Superior temporal gyrus (tissue), 1 donor: ENCODE measurements at regions not wholly inside any gene's neighbourhood (a gene's known extent, or its start where the extent isn't known, plus 50 kb on each side); places are given as distances from the start of the nearest gene placed in this dataset.
A peak's percentile ranks its signal among the peaks of the same experiment; 100 is the strongest.
"Not testable (repeated sequence)": the region's sequence is repeated elsewhere in the genome, so short reads cannot be mapped to it uniquely, and the experiment has no call there.

Experiments
- DNase-seq: peaks from one replicate; pipeline ENCODE4 v3.0.0-alpha.2; 2016; ENCODE audit errors: extremely low spot score

DNA sequence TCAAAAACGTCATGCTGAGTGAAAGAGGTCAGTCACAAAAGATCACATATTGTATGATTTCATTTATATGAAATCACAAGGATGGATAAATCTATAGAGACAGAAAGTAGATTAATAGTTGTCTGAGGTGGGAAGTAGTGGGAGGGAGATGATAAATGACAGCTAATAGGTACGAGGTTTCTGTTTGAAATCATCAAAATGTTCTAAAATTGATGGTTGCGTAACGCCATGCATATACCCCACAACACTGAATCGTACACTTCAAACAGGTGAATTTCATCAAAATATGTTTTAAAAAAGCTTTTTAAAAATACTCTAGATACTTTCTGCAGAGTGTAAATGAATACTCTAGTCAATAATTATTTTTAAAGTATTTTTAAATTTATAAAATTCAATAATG, 303.0 kb upstream of the STAC start:
- no peak for DNase-seq

DNA sequence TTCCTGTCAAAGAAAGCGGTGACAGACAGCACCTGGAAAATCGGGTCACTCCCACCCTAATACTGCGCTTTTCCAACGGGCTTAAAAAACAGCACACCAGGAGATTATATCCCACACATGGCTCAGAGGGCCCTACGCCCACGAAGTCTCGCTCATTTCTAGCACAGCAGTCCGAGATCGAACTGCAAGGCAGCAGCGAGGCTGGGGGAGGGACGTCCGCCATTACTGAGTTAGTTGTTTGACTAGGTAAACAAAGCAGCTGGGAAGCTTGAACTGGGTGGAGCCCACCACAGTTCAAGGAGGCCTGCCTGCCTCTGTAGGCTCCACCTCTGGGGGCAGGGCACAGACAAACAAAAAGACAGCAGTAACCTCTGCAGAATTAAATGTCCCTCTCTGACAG, 297.3 kb upstream of the STAC start:
- not testable (repeated sequence) for DNase-seq

DNA sequence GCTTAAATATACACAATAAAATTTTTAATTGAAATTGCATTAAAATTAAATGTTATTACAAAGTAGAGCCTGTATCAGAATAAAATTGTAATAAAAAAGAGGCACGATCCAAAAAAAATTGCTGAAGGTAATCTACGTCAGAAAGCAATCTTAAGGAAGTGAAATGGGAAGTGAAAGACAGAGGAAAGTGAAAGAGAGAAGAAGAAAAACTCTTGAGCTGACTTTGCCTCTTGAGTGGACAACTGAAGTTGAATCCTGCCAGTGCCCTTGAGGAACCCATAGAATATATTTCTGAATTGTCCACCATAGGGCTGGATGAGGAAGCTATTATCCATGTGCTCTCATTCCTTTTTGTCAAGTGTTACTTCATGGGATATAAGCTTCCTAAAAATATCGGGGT, 285.1 kb upstream of the STAC start:
- peak; percentile 16 for DNase-seq

DNA sequence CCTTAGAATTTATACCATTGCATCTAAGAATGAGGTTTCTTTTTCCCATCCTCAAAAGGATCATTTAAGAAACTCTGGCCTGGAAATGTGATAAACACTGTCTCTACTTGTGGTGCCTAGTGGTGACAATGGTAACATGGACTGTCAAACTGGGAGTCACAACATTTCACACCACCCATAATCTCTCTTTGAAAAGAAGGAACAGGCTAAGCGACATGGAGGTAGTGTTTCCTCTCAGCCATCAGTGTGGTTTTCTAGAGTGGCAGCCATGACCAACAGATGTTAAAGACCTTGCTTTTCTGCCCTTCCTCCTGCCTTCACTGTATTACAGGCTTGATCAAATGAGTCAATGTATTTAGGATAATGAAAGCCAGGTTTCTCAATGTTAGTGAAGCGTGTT, 283.1 kb upstream of the STAC start:
- no peak for DNase-seq

DNA sequence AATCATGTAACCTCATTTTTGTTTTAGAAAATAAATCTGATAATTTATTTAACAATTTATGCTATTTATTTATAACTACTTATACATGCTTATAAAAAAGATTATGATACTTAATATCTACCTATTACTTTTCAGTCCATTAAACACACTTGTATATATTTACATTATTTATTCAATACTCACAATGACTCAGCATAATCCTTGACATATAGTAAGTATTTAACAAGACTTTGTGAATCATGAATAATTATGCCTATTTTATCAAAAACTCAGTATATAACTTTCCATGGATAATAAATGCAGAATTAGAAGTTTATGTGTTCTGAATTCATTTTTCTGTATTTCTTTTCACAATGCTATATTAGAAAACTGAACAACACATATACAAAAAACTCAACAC, 266.0 kb upstream of the STAC start:
- no peak for DNase-seq

DNA sequence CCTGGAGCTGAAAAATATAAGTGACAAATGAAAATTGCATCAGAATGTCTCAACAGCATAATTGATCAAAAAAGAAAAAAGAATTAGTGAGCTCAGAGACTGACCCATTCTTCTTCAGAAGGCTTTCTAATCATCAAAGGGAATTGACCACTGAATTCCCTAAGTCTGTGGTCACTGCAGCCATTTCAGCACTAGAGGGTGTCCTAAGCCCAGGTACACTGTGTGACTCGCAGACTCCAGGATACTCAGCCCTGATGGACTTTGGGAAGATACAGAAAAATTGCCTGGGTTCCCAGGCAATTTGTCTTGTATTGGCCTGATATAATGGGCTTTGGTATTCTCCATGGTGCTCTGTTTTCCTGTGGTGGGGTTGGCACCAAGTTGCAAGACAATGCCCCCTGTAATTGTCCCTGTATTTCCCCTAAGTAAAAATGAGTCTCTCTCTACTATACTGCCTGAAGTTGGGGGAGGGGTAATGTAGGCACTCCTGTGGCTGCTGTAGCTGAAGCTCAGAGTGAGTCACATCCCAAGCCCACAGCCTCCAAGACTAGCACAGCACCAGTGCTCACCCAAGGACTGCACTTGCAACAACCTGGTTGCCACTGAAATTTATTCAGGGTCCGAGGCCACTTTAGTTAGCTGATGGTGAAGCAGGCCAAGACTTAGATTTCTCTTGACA, 256.0 kb upstream of the STAC start:
- no peak for DNase-seq

DNA sequence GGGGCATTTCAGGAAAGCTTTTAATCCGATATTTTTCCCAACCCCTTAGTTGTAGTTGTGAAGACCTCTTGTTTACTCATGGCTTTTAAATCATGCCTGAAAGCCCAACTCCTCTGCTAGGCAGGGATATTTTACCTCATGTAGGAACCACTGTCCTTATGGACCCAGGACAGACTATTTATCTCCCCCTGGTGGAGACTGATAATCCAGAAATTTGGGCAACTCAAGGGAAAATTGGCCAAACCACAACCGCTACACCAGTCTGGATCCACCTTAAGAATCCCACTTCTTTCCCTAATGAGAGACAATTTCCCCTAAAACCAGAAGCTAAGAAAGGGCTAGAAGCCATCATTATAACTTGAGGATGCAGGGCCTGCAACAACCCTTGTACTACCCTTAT, 248.1 kb upstream of the STAC start:
- DNase-seq = no peak

DNA sequence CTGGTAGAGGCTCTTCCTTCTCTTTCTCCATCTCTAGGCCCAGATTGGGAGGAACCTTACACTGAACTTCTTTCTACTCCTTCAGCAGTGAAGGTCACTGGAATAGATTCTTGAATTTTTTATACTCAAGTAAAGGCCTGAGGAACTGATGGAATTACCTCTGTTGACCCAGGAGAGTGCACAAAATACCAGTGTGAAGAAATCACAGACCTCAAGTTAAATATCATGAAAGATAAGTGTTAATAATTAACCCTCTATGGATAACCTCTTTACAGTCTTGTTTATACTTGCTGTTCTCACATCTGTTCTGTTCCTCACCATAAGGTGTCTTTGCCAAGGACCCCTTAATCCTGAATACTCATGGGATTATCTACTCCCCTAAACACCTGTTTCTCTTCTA, 244.4 kb upstream of the STAC start:
- no peak for DNase-seq

DNA sequence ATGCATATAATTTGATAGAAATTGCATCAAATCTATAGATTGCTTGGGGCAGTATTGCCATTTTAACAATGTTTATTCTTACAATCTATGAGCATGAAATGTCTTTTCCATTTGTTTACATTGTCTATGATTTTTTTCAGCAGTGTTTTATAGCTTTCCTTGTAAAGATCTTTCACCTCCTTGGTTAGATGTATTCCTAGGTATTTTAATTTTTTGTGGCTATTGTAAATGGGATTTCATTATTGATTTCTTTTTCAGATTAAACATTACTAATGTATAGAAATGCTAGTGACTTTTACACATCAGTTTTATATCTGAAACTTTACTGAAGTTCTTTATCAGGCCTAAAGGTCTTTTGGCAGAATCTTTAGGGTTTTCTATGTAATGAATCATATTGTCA, 237.6 kb upstream of the STAC start:
- no peak for DNase-seq

DNA sequence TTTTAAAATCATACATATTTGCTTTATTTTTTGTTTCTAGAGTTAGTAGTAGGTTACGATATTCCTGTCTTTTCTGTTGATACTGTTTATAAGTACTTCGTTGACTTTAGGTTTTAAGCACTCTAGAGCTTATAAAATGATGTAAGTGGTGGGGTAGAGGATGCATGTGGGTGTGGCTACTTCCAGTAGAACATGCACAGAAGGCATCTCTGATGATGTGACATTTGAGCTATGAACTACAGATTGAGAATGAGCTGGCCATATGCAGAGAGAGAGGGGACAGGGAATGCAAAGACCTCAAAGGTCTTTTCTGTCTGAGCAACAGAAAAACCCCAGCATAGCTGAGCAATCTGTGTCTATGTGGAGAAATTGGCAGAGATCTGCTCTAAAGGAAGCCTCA, 233.9 kb upstream of the STAC start:
- DNase-seq = no peak

DNA sequence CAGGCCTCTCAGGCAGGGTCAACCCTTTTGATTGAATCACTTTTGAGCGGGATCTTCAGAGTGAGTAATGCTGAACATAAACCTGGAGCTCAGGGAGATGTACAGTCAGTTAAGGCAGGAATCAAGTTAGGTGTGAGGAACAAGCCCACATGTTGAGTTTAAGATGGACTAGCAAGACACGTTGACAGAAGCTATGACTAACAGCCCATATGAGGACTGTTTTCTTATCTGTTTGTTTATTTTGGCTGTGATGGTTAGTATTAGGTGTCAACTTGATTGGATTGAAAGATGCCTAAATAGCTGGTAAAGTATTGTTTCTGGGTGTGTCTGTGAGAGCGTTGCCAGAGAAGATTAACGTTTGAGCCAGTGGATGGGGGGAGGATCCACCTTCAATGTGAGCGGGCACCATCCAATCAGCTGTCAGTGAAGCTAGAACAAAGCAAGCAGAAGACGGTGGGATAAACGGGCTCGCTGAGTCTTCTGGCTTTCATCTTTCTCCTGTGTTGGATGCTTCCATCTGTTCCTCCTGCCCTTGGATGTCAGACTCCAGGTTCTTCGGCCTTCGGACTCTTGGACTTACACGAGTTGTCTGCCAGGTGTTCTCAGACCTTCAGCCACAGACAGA, 232.3 kb upstream of the STAC start:
- DNase-seq = no peak

DNA sequence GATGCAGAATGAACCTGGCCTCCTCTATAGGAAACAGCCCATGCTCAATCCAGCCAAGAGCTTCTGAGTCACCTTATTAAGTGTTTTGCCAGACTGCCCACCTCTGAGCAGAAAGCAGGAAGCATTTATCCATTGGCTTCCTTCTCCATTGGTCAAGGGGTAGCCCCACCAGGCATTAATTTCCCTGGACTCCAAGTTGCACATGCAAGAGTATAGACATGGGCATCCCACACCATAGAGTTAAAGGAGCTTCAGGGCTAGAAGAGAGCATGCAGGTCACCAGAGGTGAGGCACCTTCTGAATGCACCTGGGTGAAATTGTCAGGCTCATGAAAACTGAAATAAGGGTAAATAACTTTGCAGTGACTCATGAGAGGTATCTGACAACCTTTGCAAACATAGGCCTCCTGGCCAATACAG, 230.8 kb upstream of the STAC start:
- no peak for DNase-seq

DNA sequence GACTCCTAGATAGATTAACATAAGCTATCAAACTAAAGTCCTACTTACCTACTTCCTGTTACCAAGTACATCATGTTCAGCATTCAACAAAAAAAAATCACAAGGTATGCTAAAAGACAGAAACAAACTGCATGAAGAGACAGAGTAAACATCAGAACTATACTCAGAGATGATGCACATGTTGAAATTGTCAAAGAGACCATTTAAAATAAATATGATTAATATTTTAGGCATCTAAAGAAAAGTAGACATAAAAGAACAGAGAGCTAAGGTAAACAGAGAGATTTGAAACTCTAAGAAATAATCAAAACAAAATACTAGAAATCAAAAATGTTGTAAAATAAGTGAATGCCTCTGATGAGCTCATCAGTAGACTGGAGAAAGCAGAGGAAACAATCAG, 224.8 kb upstream of the STAC start:
- no peak for DNase-seq

DNA sequence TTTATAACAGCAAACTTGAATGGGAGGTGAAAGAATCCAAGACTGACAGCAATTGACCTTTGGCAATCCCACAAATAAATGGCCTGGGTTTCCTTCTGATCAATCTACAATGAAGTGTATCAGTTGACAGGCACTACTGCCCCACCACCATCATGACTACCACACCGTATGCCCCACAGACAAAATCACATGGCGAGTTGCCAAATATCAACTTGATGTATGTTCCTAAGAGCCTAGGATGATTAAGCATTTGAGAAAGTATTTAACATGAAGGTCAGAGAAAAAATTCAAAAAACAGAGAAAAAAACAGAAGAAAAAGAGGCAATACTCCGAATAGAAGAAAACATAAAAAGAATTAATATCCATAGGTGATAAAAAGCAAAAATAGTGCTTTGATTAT, 215.9 kb upstream of the STAC start:
- DNase-seq = no peak

DNA sequence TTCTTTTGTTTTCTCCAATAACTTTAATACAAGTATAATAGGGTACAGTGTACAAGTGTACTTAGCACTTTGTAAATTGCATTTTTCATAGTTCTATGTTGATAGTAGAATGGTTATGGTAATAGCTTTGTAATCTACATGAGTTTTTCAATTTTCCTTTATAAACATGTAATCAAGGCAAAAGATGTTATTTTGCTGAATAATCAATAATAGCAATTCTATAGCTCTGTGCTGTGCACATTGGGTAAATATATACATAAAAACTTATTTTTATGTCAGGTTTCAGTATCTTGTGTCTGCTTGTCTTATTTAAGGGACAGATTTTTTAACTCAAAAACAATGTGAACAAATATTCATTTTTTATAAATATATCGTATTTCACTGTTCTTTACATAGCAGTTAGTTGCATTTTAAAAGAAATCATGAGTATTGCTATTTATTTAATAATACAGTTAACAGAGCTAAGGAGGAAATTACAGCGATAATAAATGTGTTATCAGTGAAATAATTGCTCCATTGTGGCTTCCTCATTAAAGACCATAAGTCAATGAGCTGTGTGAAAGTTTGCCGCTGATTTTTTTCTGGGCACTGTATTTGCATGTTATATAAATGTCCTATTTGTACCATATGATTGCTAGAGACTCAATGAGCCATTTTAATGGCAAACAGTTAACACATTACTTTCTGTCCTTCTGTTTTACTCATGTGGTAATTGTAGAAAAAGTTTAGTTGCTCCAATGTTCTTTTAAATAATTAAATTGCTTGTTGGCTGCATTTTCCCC, 214.6 kb upstream of the STAC start:
- DNase-seq = no peak

DNA sequence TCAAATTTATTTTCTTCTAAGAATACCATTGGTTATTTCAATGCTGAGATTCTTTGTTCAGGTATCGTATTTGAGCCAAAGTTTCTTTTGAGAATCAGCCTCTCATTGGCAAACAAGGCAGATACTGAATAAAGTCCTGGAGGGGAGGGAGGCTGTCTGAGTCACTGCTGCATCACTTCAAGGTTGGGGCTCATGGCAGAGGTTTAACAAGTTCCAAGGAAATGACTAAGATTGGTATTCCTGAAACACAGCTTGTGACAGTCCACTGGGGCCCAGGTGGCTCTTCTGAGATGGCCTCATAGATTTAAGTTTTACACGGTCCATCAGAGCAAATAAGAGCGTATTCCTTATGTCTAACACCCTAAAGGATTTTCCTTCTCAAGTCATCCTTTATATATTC, 213.8 kb upstream of the STAC start:
- DNase-seq = no peak

DNA sequence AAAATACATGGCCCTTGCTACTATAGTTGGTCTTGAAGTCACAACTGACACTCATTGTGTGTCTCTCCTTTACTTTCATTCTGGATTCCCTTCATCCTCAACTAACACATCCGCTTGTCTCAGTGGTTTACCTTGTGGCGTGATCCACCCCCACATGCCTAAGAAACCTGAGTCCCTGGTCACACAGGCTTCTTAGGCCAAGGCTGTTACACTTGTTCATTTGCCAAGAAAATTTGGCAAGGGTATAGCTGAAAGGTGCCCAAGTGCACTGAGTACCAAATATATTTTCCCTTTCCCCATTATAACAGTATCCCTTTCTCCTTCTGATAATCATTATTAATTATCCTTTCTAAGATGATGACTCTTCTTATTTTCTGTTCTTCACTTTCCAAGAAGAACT, 207.6 kb upstream of the STAC start:
- DNase-seq = no peak

DNA sequence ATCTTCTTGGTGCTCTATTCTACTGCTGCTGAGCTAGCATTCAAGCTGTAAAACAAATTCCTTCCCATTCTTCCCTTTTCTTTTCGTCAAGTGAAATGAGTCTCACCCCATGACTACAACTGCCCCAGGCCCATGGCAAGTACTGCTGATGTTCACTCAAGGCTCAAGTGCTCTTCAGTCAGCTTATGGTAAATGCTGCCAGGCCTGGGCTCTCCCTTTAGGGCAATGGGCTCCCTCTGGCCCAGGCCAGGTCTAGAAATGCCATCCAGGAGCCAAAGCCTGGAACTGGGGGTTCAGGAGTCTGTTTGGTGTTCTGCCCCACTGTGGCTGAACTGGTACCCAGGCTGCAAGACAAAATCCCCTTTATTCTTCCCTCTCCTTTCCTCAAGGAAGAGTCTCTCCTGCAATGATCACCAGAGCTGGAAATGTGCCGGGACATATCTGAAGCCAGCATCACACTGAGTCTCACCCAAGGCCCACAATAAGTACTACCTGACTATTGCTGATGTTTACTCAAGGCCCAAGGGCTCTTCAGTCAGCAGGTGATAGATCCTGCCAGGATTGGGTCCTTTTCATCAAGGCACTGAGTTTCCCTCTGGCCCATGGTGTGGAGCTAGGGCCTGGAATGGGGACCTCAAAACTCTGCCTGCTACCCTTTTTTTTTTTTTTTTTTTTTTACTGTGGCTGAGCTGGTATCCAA, 205.0 kb upstream of the STAC start:
- DNase-seq = no peak

DNA sequence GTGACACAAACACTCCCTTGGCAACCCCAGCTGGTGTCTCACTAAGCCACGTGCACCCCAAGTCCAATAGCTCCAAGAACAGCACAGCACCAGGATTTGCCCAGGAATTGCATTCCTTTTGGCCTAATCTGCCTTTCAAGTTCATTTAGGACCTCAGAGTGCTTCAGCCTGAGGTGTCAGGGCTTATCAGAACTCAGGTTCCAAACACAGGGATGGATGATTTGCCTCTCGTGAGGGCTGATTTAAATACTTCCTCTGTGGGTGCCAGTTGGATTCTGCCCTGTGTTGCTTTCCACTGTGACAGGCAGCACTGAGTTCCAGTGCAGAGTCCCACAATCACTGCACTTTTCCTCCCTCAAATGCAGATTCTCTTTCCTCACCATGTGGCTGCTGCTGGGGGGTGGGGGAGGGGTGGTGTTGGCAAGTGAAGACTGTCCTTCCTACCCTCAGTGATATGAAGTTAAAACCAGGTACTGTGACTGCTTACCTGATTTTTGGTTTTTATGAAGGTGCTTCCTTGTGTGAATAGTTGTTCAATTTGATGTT, 204.3 kb upstream of the STAC start:
- no peak for DNase-seq

DNA sequence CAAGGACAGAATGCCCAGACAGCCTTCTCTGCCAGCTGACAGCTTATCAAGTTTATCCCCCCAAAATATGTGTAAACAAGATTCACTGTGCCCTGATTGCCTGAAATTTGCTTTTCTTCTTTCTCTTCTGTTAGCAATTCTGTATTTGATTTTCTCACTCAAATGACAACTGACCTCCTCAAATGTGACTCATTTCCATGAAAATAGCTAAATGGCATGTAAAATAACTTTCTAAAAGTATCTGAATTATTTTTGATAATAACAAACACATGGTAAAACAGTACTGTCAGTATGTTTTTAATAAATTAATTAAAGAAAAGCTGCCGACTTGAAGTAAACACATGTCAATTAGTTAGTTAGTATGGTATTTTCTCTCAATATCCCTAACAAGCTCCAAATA, 202.3 kb upstream of the STAC start:
- no peak for DNase-seq

DNA sequence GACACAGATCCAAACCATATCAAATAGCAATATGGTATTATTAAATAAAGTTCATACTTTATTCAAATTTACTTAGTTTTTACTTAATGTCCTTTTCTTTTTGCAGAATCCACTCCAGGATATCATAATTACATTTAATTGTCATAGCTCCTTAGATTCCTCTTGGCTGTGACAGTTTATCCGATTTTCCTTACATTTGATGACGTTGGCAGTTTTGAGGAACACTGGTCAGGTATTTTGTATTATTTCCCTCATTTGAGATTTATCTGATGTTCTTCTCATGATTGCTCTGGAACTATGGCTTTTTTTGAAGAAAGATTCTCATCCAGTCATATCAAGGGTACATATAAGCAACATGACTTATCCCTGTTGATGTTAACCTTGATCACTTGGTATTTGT, 198.3 kb upstream of the STAC start:
- no peak for DNase-seq

DNA sequence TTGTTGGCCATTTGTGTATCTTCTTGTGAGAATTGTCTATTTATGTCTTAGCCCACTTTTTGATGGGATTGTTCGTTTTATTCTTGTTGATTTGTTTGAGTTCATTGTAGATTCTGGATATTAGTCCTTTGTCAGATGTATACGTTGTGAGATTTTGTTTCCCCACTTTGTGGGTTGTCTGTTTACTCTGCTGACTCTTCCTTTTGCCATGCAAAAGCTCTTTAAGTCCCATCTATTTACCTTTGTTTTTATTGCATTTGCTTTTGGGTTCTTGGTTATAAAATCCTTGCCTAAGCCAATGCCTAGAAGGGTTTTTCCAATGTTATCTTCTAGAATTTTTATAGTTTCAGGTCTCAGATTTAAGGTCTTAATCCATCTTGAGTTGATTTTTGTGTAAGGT, 193.1 kb upstream of the STAC start:
- not testable (repeated sequence) for DNase-seq
